VCaP (cell line): ENCODE measurements at regions not wholly inside any gene's neighbourhood (a gene's known extent, or its start where the extent isn't known, plus 50 kb on each side); places are given as distances from the start of the nearest gene placed in this dataset.

Experiments
- H3K27ac ChIP-seq: fragments of 450-650 bp; 2 replicates; pipeline ENCODE4 v1.5.1; 2017
- CTCF ChIP-seq: fragments of 450-650 bp; conservative IDR thresholded peaks from 2 replicates; pipeline ENCODE4 v1.5.1; 2017; ENCODE audit warnings: mild to moderate bottlenecking, moderate library complexity

- TF ChIP-seq CTCF, result no peak
- no peak overlapping the region for H3K27ac ChIP-seq
These were observed 221.8 kb upstream of the IGFBP7 start for GRCh38 chr4:57331959-57332358.

- TF ChIP-seq CTCF, result no peak
- no peak overlapping the region for H3K27ac ChIP-seq
These were observed 219.1 kb upstream of the IGFBP7 start for GRCh38 chr4:57329279-57329678.

GRCh38 chr4:57324673-57325307 lies 214.6 kb upstream of the IGFBP7 start:
- no peak overlapping the region for H3K27ac ChIP-seq
- TF ChIP-seq CTCF, result no peak

- H3K27ac ChIP-seq, result no peak overlapping the region
- no peak for TF ChIP-seq CTCF
These were observed 210.7 kb upstream of the IGFBP7 start for GRCh38 chr4:57320849-57321248.

GRCh38 chr4:57320217-57320616 lies 210.0 kb upstream of the IGFBP7 start:
- TF ChIP-seq CTCF, result no peak
- no peak overlapping the region for H3K27ac ChIP-seq

- no peak for TF ChIP-seq CTCF
- no peak overlapping the region for H3K27ac ChIP-seq
These were observed 208.5 kb upstream of the IGFBP7 start for GRCh38 chr4:57318703-57319102.

- TF ChIP-seq CTCF, result no peak
- H3K27ac ChIP-seq, result no peak overlapping the region
These were observed 204.5 kb upstream of the IGFBP7 start for GRCh38 chr4:57314636-57315035.
